ENCODE measurements at regions not wholly inside any gene's neighbourhood (a gene's known extent, or its start where the extent isn't known, plus 50 kb on each side); places are given as distances from the start of the nearest gene placed in this dataset.
"Not testable (repeated sequence)": the region's sequence is repeated elsewhere in the genome, so short reads cannot be mapped to it uniquely, and the experiment has no call there.

DNA sequence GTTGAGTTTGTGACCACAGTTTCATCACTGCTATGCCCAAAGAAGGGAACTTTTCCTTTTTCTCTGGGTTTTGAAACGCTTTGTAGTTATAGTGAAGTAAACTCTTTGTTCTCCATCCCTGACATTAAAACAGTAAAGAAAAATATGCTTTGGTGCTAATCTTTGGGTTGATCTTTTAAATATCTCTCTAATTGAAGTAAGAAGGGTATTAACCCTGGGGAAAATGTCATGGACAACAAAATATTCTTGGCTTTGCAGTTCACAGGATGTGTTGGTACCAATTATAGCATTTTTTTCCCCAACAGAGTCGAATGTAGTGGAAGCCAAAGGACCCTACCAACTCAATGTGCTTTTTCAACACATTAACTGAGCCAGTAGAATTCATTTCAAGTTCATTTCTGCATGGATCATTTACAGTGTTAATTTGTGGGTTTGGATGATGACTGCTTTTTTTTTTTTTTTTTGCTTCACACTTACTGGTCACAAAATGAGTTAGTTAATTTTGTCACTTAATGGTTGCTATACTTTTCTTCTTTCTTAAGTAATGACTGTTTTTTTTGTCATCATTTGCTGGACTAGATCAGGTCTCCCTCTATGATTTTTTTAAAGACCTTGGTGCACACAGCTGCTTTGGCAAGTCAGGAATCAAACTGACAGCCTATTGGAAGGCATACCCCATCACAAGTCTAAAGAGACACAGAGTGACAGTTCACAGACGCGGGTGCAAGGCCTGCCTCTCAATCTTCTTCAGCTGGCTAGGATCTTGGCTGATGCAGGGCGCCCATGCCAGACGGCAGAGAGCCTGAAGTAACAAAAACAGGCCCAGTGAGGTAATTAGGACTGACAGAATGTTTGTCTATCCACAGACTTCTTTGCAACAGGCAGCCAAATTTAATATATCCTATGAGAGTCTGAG is 98.8 kb upstream of the MMADHC start:
- no peak for DNase-seq

DNA sequence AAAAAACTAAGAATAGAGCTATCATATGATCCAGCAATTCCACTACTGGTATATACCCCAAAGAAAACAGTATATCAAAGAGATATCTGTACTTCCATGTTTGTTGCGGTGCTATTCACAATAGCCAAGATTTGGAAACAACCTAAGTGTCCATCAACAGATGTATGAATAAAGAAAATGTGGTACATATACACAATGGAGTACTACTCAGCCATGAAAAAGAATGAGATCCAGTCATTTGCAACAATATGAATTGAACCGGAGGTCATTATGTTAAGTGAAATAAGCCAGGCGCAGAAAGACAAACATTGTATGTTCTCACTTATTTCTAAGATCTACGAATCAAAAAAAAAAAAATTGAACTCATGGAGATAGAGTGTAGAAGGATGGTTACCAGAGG is 97.8 kb upstream of the MMADHC start:
- DNase-seq: not testable (repeated sequence)

DNA sequence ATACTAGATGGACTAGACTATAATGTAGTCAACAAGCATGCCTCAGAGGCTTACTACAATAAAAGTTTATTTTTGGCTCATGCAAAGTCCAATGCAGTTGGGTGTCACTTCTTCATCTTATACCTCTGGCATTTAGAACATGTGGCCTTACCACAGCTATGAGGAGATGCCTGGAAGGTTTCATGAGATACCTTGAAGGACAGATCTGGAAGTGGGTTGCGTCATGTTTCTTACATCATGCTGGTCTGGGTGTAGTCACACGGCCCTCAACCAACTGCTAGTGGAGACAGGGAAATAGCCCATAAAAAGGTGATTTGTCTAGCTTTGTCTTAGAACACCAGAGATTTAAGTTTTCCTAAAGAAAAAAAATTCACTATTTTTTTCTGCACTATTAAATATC is 91.7 kb upstream of the MMADHC start:
- DNase-seq: peak; percentile 68

DNA sequence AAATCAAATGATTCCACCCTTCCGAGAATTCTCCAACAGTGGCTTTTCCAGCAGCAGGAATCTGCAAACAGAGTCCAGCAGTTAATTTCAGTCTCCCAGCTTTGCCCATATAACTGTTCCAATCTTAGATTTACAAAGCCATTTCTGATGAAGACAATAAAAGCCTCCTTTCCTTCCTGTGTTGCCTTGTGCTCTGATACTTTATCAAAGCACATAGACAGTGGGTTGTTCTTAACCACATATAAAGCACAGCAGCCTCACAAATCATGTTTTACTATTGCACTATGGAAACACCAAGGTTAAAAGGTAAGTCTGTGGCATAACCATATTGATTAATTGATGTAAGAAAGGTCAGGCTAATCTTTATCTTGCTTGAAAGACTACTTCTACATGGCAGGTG is 89.8 kb upstream of the MMADHC start:
- DNase-seq: no peak

DNA sequence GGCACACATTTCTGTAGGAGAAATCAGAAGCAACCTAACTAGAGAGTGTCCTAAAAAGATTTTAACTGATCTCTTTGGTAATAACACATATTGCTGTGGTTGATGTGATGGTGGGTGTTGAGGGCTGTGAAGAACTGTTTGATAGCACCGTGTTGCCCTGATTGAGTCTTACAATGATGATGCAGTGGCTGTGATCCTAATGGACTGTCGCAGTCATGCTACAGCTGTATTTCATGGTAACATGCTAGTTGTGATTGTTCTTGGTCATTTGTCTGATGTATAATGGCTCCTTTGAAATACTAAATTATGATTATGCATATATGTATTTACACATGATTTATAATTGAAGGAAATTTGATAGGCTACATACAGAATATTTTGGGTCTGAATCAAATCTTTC is 82.5 kb upstream of the MMADHC start:
- no peak for DNase-seq

DNA sequence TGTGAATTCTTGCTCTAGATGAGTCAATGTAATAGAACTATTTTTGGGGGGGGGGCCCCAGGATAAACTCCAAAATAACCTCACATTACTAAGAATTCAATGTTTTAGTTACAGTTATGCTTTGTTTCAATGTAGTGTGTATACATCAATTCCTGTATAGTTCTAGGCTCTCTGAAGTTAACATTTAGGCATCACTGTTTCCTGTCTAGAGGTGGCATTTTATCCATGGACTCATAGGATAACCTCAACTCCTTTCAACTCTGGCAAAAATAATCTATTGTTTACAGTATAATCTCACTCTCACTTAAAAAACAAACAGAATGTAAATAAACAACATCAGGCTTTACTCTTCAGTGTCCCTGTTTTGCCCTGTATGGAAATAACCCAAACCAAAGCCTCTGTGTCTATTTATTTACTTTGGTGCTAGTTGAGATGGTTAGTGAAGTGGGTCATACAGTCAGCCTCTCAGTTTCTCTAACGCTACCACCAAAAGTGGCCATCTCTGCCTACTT is 79.3 kb upstream of the MMADHC start:
- no peak for DNase-seq

DNA sequence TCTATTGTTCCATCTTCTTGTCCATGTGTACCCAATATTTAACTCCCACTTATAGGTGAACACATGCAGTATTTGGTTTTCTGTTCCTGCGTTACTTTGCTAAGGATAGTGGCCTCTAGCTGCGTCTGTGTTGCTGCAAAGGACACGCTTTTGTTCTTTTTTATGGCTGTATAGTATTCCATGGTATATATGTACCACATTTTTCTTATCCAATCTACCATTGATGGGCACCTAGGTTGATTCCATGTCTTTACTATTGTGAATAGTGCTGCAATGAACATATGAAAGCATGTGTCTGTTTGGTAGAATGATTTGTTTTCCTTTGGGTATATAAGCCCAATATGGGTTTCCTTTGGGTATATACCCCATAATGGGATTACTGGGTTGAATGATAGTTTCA is 77.3 kb upstream of the MMADHC start:
- no peak for DNase-seq

DNA sequence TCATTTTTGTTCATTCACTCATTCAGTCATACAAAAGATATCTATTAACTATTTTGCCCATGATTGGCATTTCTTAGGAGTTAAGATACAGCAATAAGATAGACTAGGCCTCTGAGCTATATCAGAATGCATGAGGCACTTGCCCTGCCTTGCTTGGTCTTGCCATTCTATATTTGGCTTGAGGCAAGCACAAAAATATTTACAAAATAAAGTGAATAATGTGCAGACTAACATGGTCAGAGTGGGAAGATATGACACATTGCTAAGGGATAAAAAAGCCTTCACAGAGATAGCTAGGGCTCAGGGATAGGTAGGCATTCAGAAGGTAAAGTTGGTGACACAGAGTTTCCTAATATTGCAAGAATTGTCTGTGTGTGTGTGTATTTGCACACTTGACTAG is 75.0 kb upstream of the MMADHC start:
- DNase-seq: no peak

DNA sequence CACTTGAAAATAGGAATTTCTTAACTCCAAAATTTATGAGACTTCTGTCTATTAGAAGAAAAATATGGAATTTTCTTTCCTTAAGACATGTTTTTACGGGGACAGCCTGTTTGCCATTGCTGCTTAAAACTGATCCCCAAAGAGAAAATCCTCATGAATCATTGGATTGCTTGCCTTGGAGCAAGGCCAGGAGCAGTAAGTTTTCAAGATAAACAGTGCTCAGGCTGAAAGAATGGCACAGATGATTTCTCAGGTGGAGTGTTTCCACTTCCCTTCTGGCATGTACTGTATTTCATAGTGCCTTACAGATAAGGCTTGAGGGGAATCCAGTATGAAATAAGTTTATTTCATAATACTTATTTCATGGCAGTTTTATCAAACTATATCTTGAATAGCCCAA is 74.3 kb upstream of the MMADHC start:
- DNase-seq: peak; percentile 67

DNA sequence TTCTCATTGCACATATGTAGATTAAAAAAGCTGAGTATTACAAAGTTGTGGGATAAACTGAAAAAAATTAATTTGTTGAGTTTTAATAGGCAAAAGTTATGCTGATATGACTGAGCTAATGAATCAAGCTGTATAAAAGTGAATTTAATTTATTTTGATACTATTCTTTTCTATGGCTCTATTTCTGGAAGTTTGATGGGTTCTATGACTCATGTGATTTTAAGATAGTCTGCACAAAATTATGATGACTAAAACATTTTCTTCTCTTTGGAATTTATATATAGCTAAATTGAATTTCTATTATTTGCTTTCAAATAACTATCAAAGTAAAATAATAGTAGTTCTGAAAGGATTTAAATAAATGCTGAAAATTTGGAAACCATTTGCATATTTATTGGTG is 71.0 kb upstream of the MMADHC start:
- no peak for DNase-seq

DNA sequence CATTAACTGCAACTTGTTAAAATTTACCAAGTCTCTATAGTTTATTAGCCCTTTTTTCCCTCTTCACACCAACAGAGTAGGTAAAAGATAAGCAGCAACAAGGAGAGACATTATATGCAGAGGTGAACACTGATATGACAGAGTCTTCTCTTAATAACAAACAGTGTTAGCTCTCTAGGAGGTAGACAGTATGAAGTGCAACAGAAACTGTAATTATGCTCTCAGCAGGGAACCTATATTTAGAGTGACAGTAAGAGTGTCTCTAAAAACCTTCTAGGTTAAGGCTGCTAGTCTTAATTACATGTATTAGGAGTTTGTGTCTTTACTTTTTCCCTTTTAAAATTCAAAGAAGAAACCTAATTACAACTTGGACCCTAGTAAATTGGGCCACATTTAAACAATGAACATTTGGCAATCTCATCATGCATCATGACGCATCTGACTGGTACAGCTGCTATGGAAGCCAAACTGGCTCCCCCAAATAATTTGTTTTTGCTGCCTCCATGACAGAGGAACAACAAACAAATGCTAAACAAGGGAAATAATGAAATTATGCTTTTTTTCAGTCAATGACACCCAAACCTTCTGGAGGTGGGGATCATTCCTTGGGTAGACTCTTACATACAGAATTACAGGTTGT is 69.9 kb upstream of the MMADHC start:
- DNase-seq: no peak

DNA sequence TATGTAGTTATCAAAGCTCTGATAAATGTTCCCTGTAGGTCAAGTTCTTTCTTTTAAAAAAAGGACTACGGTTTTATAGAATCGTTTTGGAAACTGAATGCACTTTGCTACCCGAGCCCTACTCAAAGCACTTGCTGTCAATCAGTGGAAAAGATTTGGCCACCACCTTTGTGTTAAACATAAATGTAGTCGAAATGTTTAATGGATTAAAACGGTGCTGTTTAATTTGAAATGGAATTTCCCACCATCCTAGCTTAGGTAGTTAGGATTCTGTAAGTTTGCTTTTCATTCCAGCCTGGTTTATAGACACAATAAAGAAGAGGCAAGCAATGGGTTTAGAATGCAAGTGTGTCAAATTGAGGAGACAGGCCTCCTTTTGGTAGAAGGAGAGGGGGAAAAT is 69.4 kb upstream of the MMADHC start:
- no peak for DNase-seq

DNA sequence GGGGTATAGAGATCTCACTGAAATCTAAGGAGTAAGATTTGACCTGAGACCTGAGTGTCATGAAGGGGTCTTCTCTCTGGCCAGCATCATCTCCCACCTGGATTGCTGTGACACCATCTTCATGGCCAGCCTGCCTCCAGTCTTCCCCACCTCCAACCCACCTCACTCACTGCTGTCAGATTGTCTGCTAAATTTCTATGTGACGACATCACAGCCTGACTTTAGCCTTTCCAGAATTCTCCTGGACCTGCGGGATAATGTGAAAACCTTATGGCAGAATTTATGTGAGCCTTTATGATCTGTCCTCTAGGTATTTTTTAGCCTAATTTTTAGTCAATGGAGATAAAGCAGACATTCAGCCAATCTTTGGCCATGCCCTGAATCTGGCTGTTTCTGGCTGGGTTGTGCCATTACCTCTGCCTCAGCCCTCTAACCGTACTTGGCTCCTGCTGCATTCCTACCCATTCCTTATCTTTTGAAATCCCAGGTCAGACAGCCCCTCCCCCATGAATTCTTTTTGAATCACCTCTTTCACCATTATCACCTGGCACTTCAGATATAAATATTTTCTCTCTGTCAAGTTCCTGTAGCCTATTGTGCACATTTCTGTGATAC is 66.4 kb upstream of the MMADHC start:
- no peak for DNase-seq

DNA sequence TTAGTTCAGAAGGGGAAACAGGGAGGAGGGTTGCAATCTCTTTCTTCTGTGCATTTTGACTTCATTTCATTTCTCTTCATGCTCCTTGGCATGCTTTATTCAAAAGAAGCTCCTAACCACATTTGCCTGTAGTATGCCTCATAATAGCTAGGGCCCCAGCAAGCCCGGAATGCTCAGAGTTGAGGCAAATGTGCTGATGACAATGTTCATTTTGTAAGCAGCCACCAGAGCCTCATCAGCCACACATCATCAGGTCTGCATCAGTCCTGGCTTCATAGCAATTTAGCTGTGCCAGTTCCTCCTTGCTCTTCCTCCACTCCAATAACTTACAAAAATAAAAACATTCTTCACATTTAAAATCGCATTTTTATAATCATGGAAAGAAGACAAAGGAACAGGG is 65.4 kb upstream of the MMADHC start:
- DNase-seq: no peak

DNA sequence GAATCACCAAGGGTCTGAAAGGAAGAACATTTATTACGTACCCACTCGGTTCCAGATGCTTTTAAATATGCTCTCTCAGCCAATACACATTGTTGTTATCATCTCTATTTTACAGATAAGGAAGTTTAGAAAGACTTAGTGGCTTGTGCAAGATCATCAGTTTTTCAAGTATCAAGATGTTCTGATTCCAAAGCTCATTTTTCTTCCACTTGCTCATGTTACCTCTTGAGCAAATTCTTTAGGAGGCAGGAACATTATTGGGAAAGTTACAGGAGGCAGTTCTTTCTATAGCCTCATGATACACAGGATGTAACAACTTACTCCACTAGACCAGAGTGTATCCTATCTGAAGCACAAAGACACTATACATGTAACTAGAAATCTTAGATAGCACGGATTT is 65.0 kb upstream of the MMADHC start:
- DNase-seq: no peak

DNA sequence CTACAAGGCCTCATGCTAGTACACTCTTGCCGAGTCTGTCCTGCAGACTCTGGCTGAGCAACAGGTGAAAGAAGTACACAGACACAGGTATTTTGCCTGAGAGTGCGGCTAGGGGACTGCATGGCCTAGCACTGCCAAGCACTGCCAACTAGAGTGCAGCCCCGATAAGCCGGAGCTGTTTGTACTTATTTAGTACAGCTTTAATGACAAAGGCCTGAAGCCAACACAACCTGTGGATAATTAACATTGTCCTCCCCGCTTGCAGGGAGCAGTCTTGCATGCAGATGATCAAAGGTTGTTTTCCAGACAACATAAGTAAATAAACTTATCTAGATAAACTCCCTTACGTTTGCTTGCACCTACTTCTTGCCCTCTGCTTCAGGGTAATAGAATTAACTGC is 63.7 kb upstream of the MMADHC start:
- no peak for DNase-seq

DNA sequence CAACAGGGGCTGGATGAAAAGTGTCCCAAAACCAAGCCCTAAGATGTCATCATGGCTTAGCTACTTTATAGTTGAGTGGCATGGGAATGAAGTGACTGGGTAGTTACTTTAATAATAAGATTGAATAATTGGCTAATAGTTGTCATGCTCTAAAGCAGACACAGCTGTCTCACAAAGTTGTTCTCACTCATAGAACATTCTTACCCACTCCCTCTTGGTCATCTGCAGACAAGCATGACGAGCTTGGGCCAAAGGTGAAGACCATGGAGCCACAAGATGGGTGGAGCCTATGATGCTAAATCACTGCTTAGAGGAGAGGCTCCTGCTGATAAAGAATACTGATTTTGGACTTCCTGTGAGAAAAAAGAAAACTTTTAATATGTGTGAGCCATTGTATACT is 62.4 kb upstream of the MMADHC start:
- DNase-seq: no peak

DNA sequence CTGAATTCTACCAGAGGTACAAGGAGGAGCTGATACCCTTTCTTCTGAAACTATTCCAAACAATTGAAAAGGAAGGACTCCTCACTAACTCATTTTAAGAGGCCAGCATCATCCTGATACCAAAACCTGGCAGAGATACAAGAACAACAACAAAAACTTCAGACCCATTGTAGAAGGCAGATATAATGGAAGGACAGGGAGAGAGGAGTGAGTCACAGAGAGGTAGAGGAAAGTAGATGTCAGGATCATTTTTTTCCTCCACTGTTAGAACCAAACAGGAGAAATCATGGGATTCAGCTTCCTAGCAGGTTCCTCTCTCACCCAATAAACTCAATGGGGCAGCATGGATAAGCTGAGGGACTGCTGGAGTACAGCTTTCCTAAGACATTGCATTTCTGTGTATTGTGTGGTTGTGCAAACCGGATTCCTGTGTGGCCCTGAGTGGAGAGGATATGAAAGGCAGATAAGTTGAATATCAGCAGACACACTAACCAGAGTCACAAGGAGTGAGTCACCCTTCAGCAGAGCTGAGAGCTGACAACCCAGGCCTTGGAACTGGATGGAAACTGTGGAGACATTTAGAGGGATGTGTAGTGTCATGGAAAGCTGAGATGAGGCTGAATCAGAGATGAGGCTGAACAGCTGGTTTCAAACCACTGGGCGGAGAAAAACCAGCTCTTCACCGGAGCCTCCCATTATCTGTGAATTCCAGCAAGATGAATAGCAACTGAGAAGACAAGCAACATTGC is 60.9 kb upstream of the MMADHC start:
- peak; percentile 98 for DNase-seq

DNA sequence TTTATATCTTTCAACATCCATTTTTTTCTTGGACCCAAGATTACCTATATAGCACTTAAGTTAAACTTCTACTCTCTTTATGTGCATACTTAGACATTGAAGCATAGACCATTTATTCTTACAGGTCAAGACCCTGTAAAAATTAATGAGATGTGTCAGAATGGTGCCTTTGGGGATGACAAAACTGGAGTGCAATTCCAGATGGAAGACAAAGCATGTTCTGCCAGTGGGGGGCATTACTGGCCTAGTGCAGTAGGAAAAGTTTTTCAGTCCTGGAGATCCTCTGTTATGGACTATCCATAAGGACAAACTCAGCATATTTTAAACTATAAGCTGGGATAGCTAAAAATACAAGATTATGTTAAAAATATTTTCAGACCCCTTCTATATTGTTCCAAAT is 57.8 kb upstream of the MMADHC start:
- peak; percentile 51 for DNase-seq
